ENCODE measurements at regions not wholly inside any gene's neighbourhood (a gene's known extent, or its start where the extent isn't known, plus 50 kb on each side); places are given as distances from the start of the nearest gene placed in this dataset.

GRCh38 chr14:71242237-71242748 is 335.0 kb downstream of the PCNX1 start:
- H3K4me2 ChIP-seq (ENCODE audit: insufficient read depth, low read length), result no peak overlapping the region
- no peaks in the 10 kb centered on the region for H3K79me2 ChIP-seq (ENCODE audit: control insufficient read depth, insufficient read depth, low read length)
- no peaks in the 10 kb centered on the region for H3K9me1 ChIP-seq (ENCODE audit: control insufficient read depth, insufficient read depth, low read length)
- H3K4me3 ChIP-seq, result no peak overlapping the region
- in situ Hi-C loops (cut with MboI) (no loop called here), intact Hi-C loops (cut with micrococcal nuclease) (no loop called here)
- FAIRE-seq (no peak), ATAC-seq (no peak), DNase-seq (ENCODE audit: extremely low read depth in 1 of 4, low spot score in 3 of 4) (no peak)
- 0% methylated on average over 3 of the region's 4 CpGs for WGBS (ENCODE audit: insufficient coverage, low coverage, missing lambda C conversion rate)
- H3K27ac ChIP-seq (ENCODE audit: extremely low read depth, low read depth, low read length), result no peak overlapping the region
- H3K36me3 ChIP-seq (ENCODE audit: control insufficient read depth, insufficient read depth, low read length), result no peaks in the 10 kb centered on the region
- H3K9me3 ChIP-seq (replicated peaks; ENCODE audit: control insufficient read depth, insufficient read depth, low read depth, low read length), result no peaks in the 10 kb centered on the region
- H3K9ac ChIP-seq (ENCODE audit: insufficient read depth in 1 of 2, low read depth in 2 of 2, low read length in 2 of 2), result no peak overlapping the region
- BruUV-seq (replicated peaks), result no TSS peak
- CTCF ChIA-PET (ENCODE audit: low intra/inter-chr PET ratio), result no interaction called here
- TF ChIP-seq THAP7 (CRISPR knock-in tag; IDR thresholded peaks at IDR 0.05), result no peak
- TF ChIP-seq ZNF668 (CRISPR knock-in tag; IDR thresholded peaks at IDR 0.05), result no peak
- TF ChIP-seq NUFIP1 (IDR thresholded peaks at IDR 0.05; ENCODE audit: partially characterized antibody), result no peak
- TF ChIP-seq CBFA2T3 (IDR thresholded peaks at IDR 0.05), result 0 out of 2 replicates have a peak, but pooled peaks have one; percentile 6
- no peak for TF ChIP-seq ZNF12 (CRISPR knock-in tag; IDR thresholded peaks at IDR 0.05)
- no peak for TF ChIP-seq NCOR1 (IDR thresholded peaks at IDR 0.05)
- TF ChIP-seq ZNF232 (CRISPR knock-in tag; IDR thresholded peaks at IDR 0.05), result no peak
- TF ChIP-seq RNF219 (CRISPR knock-in tag; IDR thresholded peaks at IDR 0.05), result no peak
- TF ChIP-seq BHLHE40 (IDR thresholded peaks at IDR 0.05; ENCODE audit: low read length), result peak; percentile 29; the same call in 1 of the 2 replicates
- TF ChIP-seq, protein P1, sequence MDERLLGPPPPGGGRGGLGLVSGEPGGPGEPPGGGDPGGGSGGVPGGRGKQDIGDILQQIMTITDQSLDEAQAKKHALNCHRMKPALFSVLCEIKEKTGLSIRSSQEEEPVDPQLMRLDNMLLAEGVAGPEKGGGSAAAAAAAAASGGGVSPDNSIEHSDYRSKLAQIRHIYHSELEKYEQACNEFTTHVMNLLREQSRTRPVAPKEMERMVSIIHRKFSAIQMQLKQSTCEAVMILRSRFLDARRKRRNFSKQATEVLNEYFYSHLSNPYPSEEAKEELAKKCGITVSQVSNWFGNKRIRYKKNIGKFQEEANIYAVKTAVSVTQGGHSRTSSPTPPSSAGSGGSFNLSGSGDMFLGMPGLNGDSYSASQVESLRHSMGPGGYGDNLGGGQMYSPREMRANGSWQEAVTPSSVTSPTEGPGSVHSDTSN (CRISPR knock-in tag; IDR thresholded peaks at IDR 0.05; ENCODE audit: low read depth), result no peak
- TF ChIP-seq, protein P1 (tag; conservative IDR thresholded peaks at IDR 0.05; ENCODE audit: low read depth), result peak; percentile 54; the same call in 1 of the 2 replicates
- TF ChIP-seq VEZF1 (CRISPR knock-in tag; IDR thresholded peaks at IDR 0.05), result peak; percentile 37; the same call in 1 of the 2 replicates
- POLR2A ChIA-PET, result no interaction called here
- H4K20me1 ChIP-seq (replicated peaks; ENCODE audit: control insufficient read depth, insufficient read depth, low read length), result no peaks in the 10 kb centered on the region
- H2AFZ ChIP-seq (ENCODE audit: low read depth, low read length), result no peak overlapping the region
- no peaks in the 10 kb centered on the region for H3K4me1 ChIP-seq (replicated peaks in 1 of 2; ENCODE audit: control insufficient read depth in 2 of 2, insufficient read depth in 2 of 2, low read length in 2 of 2)
- H3K27me3 ChIP-seq (ENCODE audit: control insufficient read depth in 2 of 2, insufficient read depth in 2 of 2, low read length in 2 of 2), result no peaks in the 10 kb centered on the region

Data from K562 (cell line).